ENCODE measurements at regions not wholly inside any gene's neighbourhood (a gene's known extent, or its start where the extent isn't known, plus 50 kb on each side); places are given as distances from the start of the nearest gene placed in this dataset.

GRCh38 chr6:165045631-165046030 is 263.8 kb downstream of the C6orf118 start (continued):
- TF ChIP-seq TAF15 (IDR thresholded peaks at IDR 0.05; ENCODE audit: low read depth, low read length): no peak

GRCh38 chr6:165042912-165043311 is 266.5 kb downstream of the C6orf118 start:
- Histone ChIP-seq H3K4me2 (ENCODE audit: insufficient read depth, low read length) (no peak overlapping the region), H3K36me3 (ENCODE audit: control insufficient read depth, insufficient read depth, low read length) (no peaks in the 10 kb centered on the region), H3K4me1 (replicated peaks in 1 of 2; ENCODE audit: control insufficient read depth in 2 of 2, insufficient read depth in 2 of 2, low read length in 2 of 2) (no peaks in the 10 kb centered on the region), H3K4me3 (no peak overlapping the region), H3K79me2 (ENCODE audit: control insufficient read depth, insufficient read depth, low read length) (no peaks in the 10 kb centered on the region), H3K9me3 (replicated peaks; ENCODE audit: control insufficient read depth, insufficient read depth, low read depth, low read length) (no peaks in the 10 kb centered on the region), H3K27me3 (ENCODE audit: control insufficient read depth in 2 of 2, insufficient read depth in 2 of 2, low read length in 2 of 2) (no peaks in the 10 kb centered on the region), H3K9me1 (ENCODE audit: control insufficient read depth, insufficient read depth, low read length) (no peaks in the 10 kb centered on the region), H3K27ac (ENCODE audit: extremely low read depth, low read depth, low read length) (no peak overlapping the region), H4K20me1 (replicated peaks; ENCODE audit: control insufficient read depth, insufficient read depth, low read length) (no peaks in the 10 kb centered on the region), H3K9ac (ENCODE audit: insufficient read depth in 1 of 2, low read depth in 2 of 2, low read length in 2 of 2) (no peak overlapping the region), H2AFZ (ENCODE audit: low read depth, low read length) (no peak overlapping the region)
- DNase-seq (ENCODE audit: extremely low read depth in 1 of 4, low spot score in 3 of 4) (no peak), FAIRE-seq (no peak), ATAC-seq (no peak)
- ChIA-PET CTCF (ENCODE audit: low intra/inter-chr PET ratio) (no interaction called here), POLR2A (no interaction called here)
- in situ Hi-C loops (cut with MboI) (no loop called here), intact Hi-C loops (cut with micrococcal nuclease) (no loop called here)
- WGBS (ENCODE audit: insufficient coverage, low coverage, missing lambda C conversion rate): 4% methylated on average over 2 of the region's 2 CpGs
- BruUV-seq (replicated peaks): no TSS peak
- TF ChIP-seq KHSRP (IDR thresholded peaks at IDR 0.05): no peak
- no peak for TF ChIP-seq TRIM28 (IDR thresholded peaks at IDR 0.05)
- no peak for TF ChIP-seq SRSF9 (IDR thresholded peaks at IDR 0.05; ENCODE audit: borderline replicate concordance, low read depth, low read length)
- no peak for TF ChIP-seq HMG20B (CRISPR knock-in tag; IDR thresholded peaks at IDR 0.05)
- TF ChIP-seq MECOM (CRISPR knock-in tag; IDR thresholded peaks at IDR 0.05): no peak
- no peak for TF ChIP-seq ZNF146 (CRISPR knock-in tag; IDR thresholded peaks at IDR 0.05; ENCODE audit: unreplicated experiment)
- no peak for TF ChIP-seq PTRF (tag; IDR thresholded peaks at IDR 0.05)
- TF ChIP-seq NR0B1 (IDR thresholded peaks at IDR 0.05; ENCODE audit: partially characterized antibody): no peak
- no peak for TF ChIP-seq ARID3B (CRISPR knock-in tag; IDR thresholded peaks at IDR 0.05; ENCODE audit: borderline replicate concordance)
- no peak for TF ChIP-seq KAT2B (IDR thresholded peaks at IDR 0.05; ENCODE audit: low read depth, low read length)
- no peak for TF ChIP-seq SRF (CRISPR knock-in tag; IDR thresholded peaks at IDR 0.05)
- no peak for TF ChIP-seq ILF3 (IDR thresholded peaks at IDR 0.05; ENCODE audit: borderline replicate concordance)
- no peak for TF ChIP-seq ZFP30 (CRISPR knock-in tag; IDR thresholded peaks at IDR 0.05; ENCODE audit: borderline replicate concordance)
- no peak for TF ChIP-seq AFF1 (IDR thresholded peaks at IDR 0.05; ENCODE audit: low read depth in 1 of 2, partially characterized antibody in 2 of 2)
- TF ChIP-seq ETV1 (tag; conservative IDR thresholded peaks at IDR 0.05; ENCODE audit: low read depth): no peak
- no peak for TF ChIP-seq CBX1 (IDR thresholded peaks at IDR 0.05; ENCODE audit: low read depth)

Data from K562 (cell line).